Transverse colon (tissue), 4 donors: ENCODE measurements at regions not wholly inside any gene's neighbourhood (a gene's known extent, or its start where the extent isn't known, plus 50 kb on each side); places are given as distances from the start of the nearest gene placed in this dataset.

Experiments
- DNase-seq: peaks from one replicate; pipeline ENCODE4 v3.0.0-alpha.2; 2019
- H3K27ac ChIP-seq, 4 donors: fragments of 200-600 bp; sonication (generic); 2 replicates each; pipeline ENCODE4 v1.5.1; 2016 to 2018; ENCODE audit warnings: inconsistent platforms in 4 of 4
- H3K27me3 ChIP-seq: fragments of 200-600 bp; sonication (generic); 2 replicates; pipeline ENCODE4 v1.5.1; 2017; ENCODE audit warnings: inconsistent platforms
- H3K36me3 ChIP-seq, 4 donors: fragments of 200-600 bp; sonication (generic); 2 replicates each; pipeline ENCODE4 v1.5.1; 2017 to 2019; ENCODE audit warnings: inconsistent platforms in 4 of 4
- H3K4me1 ChIP-seq, 4 donors: fragments of 200-600 bp; sonication (generic); 2 replicates each; pipeline ENCODE4 v1.5.1; 2017 to 2020; ENCODE audit warnings: inconsistent platforms in 4 of 4
- H3K4me3 ChIP-seq, 4 donors: fragments of 200-600 bp; sonication (generic); 1 replicate in 1 of 4; 2 replicates in 3 of 4; pipeline versions ENCODE4 v1.5.1 to v1.6.1; 2017 to 2019; ENCODE audit warnings: inconsistent platforms in 4 of 4
- H3K9me3 ChIP-seq, 2 donors: fragments of 200-600 bp; sonication (generic); 2 replicates each; pipeline ENCODE4 v1.5.1; 2017 to 2019; ENCODE audit warnings: inconsistent platforms in 2 of 2
- EP300 ChIP-seq: sonication (generic); formaldehyde crosslinking; IDR thresholded peaks from one replicate; pipeline ENCODE4 v1.6.1; 2017; ENCODE audit warnings: antibody characterized with exemption, low read depth
- POLR2A ChIP-seq: fragments of 450-650 bp; IDR thresholded peaks from one replicate; pipeline ENCODE4 v1.6.1; 2016; ENCODE audit warnings: antibody characterized with exemption, mild to moderate bottlenecking, moderate library complexity
- POLR2AphosphoS5 ChIP-seq, 3 donors: sonication (generic); formaldehyde crosslinking; IDR thresholded peaks; one replicate each; pipeline ENCODE4 v1.6.1; 2016; ENCODE audit warnings: antibody characterized with exemption in 3 of 3
- WGBS, 2 donors: methylation state at CpG; one replicate each; pipeline ENCODE4 v1.1.5; 2018; ENCODE audit warnings: low coverage in 1 of 2; 5-methylcytosine and 5-hydroxymethylcytosine counted together
- in situ Hi-C, 4 donors: fragments of 200-750 bp; cut with MboI; loops; one replicate each; pipeline versions ENCODE4 v1.15.0 to v1.15.1; 2017; ENCODE audit warnings: low sequenced_read_pairs in 3 of 4, low pct_ligation_motif_present in 1 of 4, low pct_unique_long_range_greater_than_20kb in 1 of 4
- intact Hi-C: fragments of 100-400 bp; cut with DNase I; formaldehyde crosslinking; loops from one replicate; pipeline ENCODE4 v1.15.1; 2023; ENCODE audit warnings: low total_unique reads
- TF ChIP-seq, protein P1 (sequence below), 5 experiments: fragments of 200-600 bp in 3 of 5; fragments of 450-650 bp in 2 of 5; sonication (generic) in 3 of 5; IDR thresholded peaks; 1 replicate in 2 of 5; 2 replicates in 3 of 5; pipeline ENCODE4 v1.5.1; 2016 to 2017; ENCODE audit warnings: antibody characterized with exemption in 5 of 5, inconsistent platforms in 3 of 5, mild to moderate bottlenecking in 2 of 5, moderate library complexity in 1 of 5

DNA sequence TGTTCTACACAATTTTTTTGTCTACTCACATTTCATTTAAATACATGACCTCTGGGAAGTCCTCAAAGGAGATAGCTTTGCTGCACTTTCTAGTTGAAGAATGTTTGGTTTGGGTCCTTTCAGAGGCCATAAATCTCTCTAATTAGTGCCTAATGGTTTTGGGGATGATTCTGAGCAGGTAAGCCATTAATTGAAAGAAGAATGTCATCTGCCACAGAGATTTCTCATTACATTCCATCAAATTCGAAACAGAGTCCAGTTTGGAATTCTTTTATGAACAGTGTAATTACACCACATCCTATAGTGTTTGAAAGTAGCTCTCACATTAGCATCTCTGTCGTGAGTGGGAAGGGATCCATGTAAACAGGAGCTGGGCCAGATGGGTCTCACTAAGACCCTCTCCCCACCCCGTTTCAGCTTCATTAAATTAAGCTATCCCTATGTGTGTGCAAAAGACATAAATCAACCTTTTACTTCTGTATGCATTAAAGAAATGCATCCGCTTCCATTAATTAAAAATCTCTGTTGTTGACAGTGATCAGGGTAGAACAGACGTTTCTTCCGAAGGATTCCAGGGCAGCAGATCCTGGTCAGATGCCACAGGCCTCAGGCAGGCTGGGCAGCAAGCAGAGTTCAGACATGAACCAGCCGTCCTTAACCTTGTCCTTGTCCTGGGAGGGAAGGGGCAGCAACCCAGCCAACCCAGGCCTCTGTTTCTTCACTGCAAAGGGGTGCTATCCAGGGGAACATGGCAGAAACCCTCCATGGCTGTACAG lies 99.8 kb upstream of the MAP1B start:
- 41 to 69% methylated on average over 3 to 7 of the region's 7 CpGs for WGBS, 2 donors

DNA sequence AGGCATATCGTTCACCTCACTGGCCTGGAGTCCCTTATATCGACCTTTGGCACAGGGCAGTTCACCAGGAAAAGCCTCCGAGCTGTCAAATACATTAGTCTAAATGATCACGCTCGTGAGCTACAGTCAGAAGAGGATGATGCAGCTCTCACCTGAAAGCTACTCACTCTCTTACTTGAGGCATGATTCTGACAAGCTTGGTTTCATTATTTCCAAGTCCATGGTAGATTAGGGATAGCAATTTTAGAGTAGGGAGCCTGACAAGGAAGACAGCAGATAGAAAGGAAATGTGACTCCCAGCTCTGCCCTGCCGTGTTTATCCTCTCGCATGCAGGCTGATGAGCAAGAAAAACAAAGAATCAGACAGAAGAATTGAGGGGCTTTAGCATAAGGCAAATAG lies 98.0 kb upstream of the MAP1B start:
- DNase-seq: no peak
- Histone ChIP-seq H3K36me3 (no peaks in the 10 kb centered on the region), H3K9me3 (no peaks in the 10 kb centered on the region), H3K27me3 (no peaks in the 10 kb centered on the region), H3K4me1 (no peaks in the 10 kb centered on the region), H3K4me3 (no peak overlapping the region), H3K27ac (no peak overlapping the region)
- 38 to 49% methylated on average over 2 to 7 of the region's 7 CpGs for WGBS, 2 donors
- in situ Hi-C loops (loop anchor here in 1 of 4 donors (25.0 kb wide), 1 partner anchor 222 kb away; no protein-coding TSS in a partner anchor), intact Hi-C loops (no loop called here)
- TF ChIP-seq POLR2A (no peak), POLR2AphosphoS5 (IDR thresholded peaks at IDR 0.05) (no peak), EP300 (no peak)
- TF ChIP-seq, protein P1, sequence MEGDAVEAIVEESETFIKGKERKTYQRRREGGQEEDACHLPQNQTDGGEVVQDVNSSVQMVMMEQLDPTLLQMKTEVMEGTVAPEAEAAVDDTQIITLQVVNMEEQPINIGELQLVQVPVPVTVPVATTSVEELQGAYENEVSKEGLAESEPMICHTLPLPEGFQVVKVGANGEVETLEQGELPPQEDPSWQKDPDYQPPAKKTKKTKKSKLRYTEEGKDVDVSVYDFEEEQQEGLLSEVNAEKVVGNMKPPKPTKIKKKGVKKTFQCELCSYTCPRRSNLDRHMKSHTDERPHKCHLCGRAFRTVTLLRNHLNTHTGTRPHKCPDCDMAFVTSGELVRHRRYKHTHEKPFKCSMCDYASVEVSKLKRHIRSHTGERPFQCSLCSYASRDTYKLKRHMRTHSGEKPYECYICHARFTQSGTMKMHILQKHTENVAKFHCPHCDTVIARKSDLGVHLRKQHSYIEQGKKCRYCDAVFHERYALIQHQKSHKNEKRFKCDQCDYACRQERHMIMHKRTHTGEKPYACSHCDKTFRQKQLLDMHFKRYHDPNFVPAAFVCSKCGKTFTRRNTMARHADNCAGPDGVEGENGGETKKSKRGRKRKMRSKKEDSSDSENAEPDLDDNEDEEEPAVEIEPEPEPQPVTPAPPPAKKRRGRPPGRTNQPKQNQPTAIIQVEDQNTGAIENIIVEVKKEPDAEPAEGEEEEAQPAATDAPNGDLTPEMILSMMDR (IDR thresholded peaks at IDR 0.05): no peak

More for the DNA sequence above, 99.8 kb upstream of the MAP1B start:
- Histone ChIP-seq H3K4me1 (no peaks in the 10 kb centered on the region), H3K4me3 (no peak overlapping the region), H3K36me3 (no peaks in the 10 kb centered on the region), H3K9me3 (no peaks in the 10 kb centered on the region), H3K27me3 (no peaks in the 10 kb centered on the region), H3K27ac (no peak overlapping the region)
- in situ Hi-C loops: loop anchor here in 1 of 4 donors (25.0 kb wide), 1 partner anchor 220 kb away; no protein-coding TSS in a partner anchor
- TF ChIP-seq POLR2A: no peak
- no peak for TF ChIP-seq EP300
- TF ChIP-seq, protein P1 (IDR thresholded peaks at IDR 0.05): no peak
- TF ChIP-seq POLR2AphosphoS5 (IDR thresholded peaks at IDR 0.05): no peak
- intact Hi-C loops: no loop called here
- no peak for DNase-seq

DNA sequence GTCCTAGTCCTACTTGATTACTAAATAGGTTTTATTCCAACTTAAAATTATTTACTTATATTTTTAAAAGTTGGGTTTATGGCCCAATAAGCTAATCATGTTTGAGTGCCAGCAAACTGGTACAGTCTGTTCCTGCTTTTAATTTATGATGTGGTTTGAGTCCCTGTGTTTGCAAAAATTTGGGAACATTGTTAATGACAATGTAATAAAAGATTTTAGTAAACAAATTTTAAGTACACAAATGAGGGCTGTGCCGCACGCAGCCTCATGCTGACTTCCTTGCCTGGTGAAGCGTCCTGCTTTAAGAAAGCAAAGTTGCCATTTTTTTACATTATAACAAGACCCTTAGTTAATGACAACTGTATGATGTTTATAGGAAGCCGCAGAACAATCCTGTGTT lies 96.8 kb upstream of the MAP1B start:
- H3K36me3 ChIP-seq: no peaks in the 10 kb centered on the region
- H3K27me3 ChIP-seq: no peaks in the 10 kb centered on the region
- intact Hi-C loops (no loop called here), in situ Hi-C loops (loop anchor here in 1 of 4 donors (25.0 kb wide), 1 partner anchor 223 kb away; no protein-coding TSS in a partner anchor)
- no peak for DNase-seq
- 78 to 83% methylated on average over 4 of the region's 4 CpGs for WGBS, 2 donors
- no peaks in the 10 kb centered on the region for H3K4me1 ChIP-seq
- no peak overlapping the region for H3K4me3 ChIP-seq
- TF ChIP-seq POLR2AphosphoS5 (IDR thresholded peaks at IDR 0.05) (no peak), POLR2A (no peak), EP300 (no peak)
- TF ChIP-seq, protein P1 (IDR thresholded peaks at IDR 0.05): no peak
- H3K9me3 ChIP-seq: no peaks in the 10 kb centered on the region
- H3K27ac ChIP-seq: no peak overlapping the region

DNA sequence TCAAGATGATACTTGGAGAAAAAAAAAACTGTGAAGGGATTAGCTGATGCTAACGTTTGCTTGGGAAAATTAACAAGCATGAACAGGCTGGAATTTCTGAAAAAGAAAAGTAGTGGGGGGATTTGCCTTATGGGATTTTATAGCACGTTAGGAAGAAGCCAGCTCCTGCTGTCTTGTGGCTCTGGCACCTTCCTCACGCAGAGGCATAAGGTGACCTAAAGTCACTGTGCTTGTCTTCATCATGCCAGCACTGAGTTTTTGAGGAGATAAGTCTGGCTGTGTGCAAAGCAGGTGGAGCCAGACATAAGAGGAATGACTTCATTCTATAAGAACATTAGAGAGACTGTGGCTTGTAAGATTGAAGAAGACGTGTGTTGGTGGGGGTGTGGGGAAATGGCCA lies 94.4 kb upstream of the MAP1B start:
- no peak overlapping the region for H3K27ac ChIP-seq
- no peaks in the 10 kb centered on the region for H3K9me3 ChIP-seq
- no peaks in the 10 kb centered on the region for H3K4me1 ChIP-seq
- WGBS, 2 donors: 55 to 58% methylated on average over 2 to 4 of the region's 4 CpGs
- H3K36me3 ChIP-seq: no peaks in the 10 kb centered on the region
- H3K27me3 ChIP-seq: no peaks in the 10 kb centered on the region
- DNase-seq: no peak
- TF ChIP-seq POLR2A: no peak
- no peak for TF ChIP-seq EP300
- TF ChIP-seq, protein P1 (IDR thresholded peaks at IDR 0.05): no peak
- TF ChIP-seq POLR2AphosphoS5 (IDR thresholded peaks at IDR 0.05): no peak
- H3K4me3 ChIP-seq: no peak overlapping the region
- intact Hi-C loops: no loop called here
- in situ Hi-C loops: loop anchor here in 1 of 4 donors (25.0 kb wide), 1 partner anchor 226 kb away; no protein-coding TSS in a partner anchor
